Testis (tissue), 2 donors: ENCODE measurements at regions not wholly inside any gene's neighbourhood (a gene's known extent, or its start where the extent isn't known, plus 50 kb on each side); places are given as distances from the start of the nearest gene placed in this dataset.

Experiments used
- DNase-seq: peaks from one replicate; pipeline ENCODE4 v3.0.0-alpha.2; 2019
- H3K27ac ChIP-seq, 2 donors: fragments of 200-600 bp; sonication (generic); one replicate each; pipeline ENCODE4 v1.5.1; 2019
- H3K27me3 ChIP-seq: fragments of 200-600 bp; sonication (generic); one replicate; pipeline ENCODE4 v1.5.1; 2019
- H3K36me3 ChIP-seq: fragments of 200-600 bp; sonication (generic); one replicate; pipeline ENCODE4 v1.5.1; 2017; ENCODE audit warnings: low read depth; ENCODE audit errors: missing control alignments
- H3K4me1 ChIP-seq: fragments of 200-600 bp; sonication (generic); one replicate; pipeline ENCODE4 v1.5.1; 2019
- H3K4me3 ChIP-seq, 2 donors: fragments of 200-600 bp; sonication (generic); one replicate each; pipeline ENCODE4 v1.5.1; 2017 to 2019
- H3K9me3 ChIP-seq: fragments of 200-600 bp; sonication (generic); one replicate; pipeline ENCODE4 v1.5.1; 2017
- POLR2A ChIP-seq: fragments of 450-650 bp; IDR thresholded peaks from one replicate; pipeline ENCODE4 v1.6.1; 2017; ENCODE audit warnings: antibody characterized with exemption, mild to moderate bottlenecking, moderate library complexity
- WGBS, 2 donors: methylation state at CpG; one replicate each; pipeline ENCODE4 v1.1.5; 2018; 5-methylcytosine and 5-hydroxymethylcytosine counted together
- intact Hi-C: fragments of 100-400 bp; cut with DNase I; formaldehyde crosslinking; loops from one replicate; pipeline ENCODE4 v1.15.1; 2023; ENCODE audit warnings: low total_unique reads
- TF ChIP-seq, protein P1 (sequence below), 3 experiments: fragments of 450-650 bp in 2 of 3; fragments of 200-600 bp in 1 of 3; sonication (generic) in 1 of 3; IDR thresholded peaks; one replicate each; pipeline ENCODE4 v1.5.1; 2016 to 2019; ENCODE audit warnings: antibody characterized with exemption in 3 of 3, mild to moderate bottlenecking in 2 of 3, moderate library complexity in 1 of 3

- no peaks in the 10 kb centered on the region for H3K4me1 ChIP-seq
- no peaks in the 10 kb centered on the region for H3K27me3 ChIP-seq
- no peaks in the 10 kb centered on the region for H3K36me3 ChIP-seq
- no peak overlapping the region for H3K27ac ChIP-seq
- WGBS, 2 donors: 73 to 77% methylated on average over 6 of the region's 6 CpGs
- no peak overlapping the region for H3K4me3 ChIP-seq
- DNase-seq: no peak
- no peaks in the 10 kb centered on the region for H3K9me3 ChIP-seq
- TF ChIP-seq, protein P1, sequence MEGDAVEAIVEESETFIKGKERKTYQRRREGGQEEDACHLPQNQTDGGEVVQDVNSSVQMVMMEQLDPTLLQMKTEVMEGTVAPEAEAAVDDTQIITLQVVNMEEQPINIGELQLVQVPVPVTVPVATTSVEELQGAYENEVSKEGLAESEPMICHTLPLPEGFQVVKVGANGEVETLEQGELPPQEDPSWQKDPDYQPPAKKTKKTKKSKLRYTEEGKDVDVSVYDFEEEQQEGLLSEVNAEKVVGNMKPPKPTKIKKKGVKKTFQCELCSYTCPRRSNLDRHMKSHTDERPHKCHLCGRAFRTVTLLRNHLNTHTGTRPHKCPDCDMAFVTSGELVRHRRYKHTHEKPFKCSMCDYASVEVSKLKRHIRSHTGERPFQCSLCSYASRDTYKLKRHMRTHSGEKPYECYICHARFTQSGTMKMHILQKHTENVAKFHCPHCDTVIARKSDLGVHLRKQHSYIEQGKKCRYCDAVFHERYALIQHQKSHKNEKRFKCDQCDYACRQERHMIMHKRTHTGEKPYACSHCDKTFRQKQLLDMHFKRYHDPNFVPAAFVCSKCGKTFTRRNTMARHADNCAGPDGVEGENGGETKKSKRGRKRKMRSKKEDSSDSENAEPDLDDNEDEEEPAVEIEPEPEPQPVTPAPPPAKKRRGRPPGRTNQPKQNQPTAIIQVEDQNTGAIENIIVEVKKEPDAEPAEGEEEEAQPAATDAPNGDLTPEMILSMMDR (IDR thresholded peaks at IDR 0.05): no peak
- no peak for TF ChIP-seq POLR2A
- intact Hi-C loops: no loop called here
Observed at GRCh38 chr2:608297-608696, 68.9 kb downstream of the TMEM18 start.

DNA sequence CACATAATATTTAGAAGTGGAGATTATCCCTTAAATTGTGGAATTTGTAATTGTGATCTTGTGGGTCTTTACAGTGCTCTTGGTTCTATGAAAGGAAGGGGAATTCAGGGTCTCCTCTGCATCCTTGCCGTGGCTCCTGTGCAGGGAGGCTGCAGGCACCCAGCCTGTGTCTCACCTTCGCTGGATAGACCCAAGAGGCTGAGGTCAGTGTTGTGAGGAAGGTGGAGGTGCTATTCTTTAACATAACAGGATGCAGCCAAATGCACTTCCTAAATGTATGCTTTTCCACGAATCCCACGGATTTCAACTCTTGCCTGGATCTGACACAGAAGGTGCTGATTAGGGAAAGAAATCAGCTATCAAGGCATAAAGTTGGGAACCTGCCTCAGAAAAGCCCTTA, 69.5 kb downstream of the TMEM18 start:
- Histone ChIP-seq H3K27ac (no peak overlapping the region), H3K9me3 (no peaks in the 10 kb centered on the region), H3K27me3 (no peaks in the 10 kb centered on the region), H3K36me3 (no peaks in the 10 kb centered on the region), H3K4me3 (no peak overlapping the region), H3K4me1 (no peaks in the 10 kb centered on the region)
- intact Hi-C loops: no loop called here
- 79 to 85% methylated on average over 4 of the region's 4 CpGs for WGBS, 2 donors
- TF ChIP-seq, protein P1 (IDR thresholded peaks at IDR 0.05): no peak
- no peak for TF ChIP-seq POLR2A
- no peak for DNase-seq

GRCh38 chr2:607172-607571, 70.0 kb downstream of the TMEM18 start:
- DNase-seq: no peak
- 84 to 89% methylated on average over 6 to 9 of the region's 9 CpGs for WGBS, 2 donors
- Histone ChIP-seq H3K27me3 (no peaks in the 10 kb centered on the region), H3K4me1 (no peaks in the 10 kb centered on the region), H3K27ac (no peak overlapping the region), H3K36me3 (no peaks in the 10 kb centered on the region), H3K9me3 (no peaks in the 10 kb centered on the region), H3K4me3 (no peak overlapping the region)
- intact Hi-C loops: no loop called here
- TF ChIP-seq, protein P1 (IDR thresholded peaks at IDR 0.05): no peak
- TF ChIP-seq POLR2A: no peak

DNA sequence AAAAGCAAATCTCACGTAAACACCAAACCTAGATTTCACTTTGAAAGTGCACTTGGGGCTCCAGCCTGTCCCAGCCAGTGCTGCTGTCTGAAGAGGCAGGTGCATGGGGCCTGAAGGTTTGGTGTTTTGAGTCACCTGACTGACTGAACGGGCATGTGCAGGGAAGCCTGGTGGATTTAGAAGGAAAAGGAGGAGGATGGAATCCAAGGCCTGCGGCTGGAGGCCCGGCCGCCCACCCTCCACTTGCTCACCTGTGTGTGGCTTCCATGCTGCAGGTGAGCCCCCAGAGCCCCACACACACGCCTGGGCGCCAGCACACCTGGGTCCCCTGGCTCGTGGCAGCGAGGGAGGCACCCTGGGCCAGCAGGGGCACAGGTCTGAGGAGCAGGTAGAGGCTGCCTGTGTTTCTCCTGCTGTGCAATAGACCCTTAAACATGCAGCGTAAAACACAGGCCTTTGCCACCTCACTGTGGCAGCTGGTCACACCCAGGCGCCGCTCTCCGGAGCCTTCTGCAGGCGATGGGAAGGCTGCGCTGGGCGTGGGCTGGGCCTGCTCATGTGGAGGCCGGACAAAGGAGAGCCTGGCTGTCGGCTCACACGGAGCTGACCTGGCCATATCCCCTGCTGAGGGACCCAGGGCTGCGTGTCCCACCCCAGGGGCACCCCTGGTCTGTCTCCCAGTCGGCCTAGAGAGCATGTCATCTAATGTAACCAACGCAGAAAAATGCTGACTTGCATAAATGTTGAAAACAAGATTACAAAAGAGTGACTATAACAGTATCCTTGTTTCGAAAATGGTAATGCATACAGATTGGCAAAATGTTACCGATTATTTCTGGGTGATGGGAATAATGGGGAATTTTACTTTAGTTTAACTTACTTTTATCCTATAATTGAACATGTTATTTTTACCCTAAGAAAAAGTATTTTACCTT, 71.3 kb downstream of the TMEM18 start:
- Histone ChIP-seq H3K4me1 (no peaks in the 10 kb centered on the region), H3K9me3 (no peaks in the 10 kb centered on the region), H3K36me3 (no peaks in the 10 kb centered on the region), H3K4me3 (no peak overlapping the region), H3K27me3 (no peaks in the 10 kb centered on the region), H3K27ac (no peak overlapping the region)
- 86 to 88% methylated on average over 9 to 24 of the region's 24 CpGs for WGBS, 2 donors
- TF ChIP-seq POLR2A: no peak
- TF ChIP-seq, protein P1 (IDR thresholded peaks at IDR 0.05): no peak
- DNase-seq: no peak
- intact Hi-C loops: no loop called here
